HG02571 (cell line): ENCODE measurements at regions not wholly inside any gene's neighbourhood (a gene's known extent, or its start where the extent isn't known, plus 50 kb on each side); places are given as distances from the start of the nearest gene placed in this dataset.
"Not testable (repeated sequence)": the region's sequence is repeated elsewhere in the genome, so short reads cannot be mapped to it uniquely, and the experiment has no call there.

Experiments used
- ATAC-seq: cut with Tn5 transposase; IDR thresholded peaks from one replicate; pipeline ENCODE4 v1.9.1; 2021; ENCODE audit warnings: mild to moderate bottlenecking, moderate library complexity; ENCODE audit not compliant: unreplicated experiment

- ATAC-seq, result not testable (repeated sequence)
Measured at GRCh38 chr13:109264603-109265437, 521.6 kb downstream of the IRS2 start.

DNA sequence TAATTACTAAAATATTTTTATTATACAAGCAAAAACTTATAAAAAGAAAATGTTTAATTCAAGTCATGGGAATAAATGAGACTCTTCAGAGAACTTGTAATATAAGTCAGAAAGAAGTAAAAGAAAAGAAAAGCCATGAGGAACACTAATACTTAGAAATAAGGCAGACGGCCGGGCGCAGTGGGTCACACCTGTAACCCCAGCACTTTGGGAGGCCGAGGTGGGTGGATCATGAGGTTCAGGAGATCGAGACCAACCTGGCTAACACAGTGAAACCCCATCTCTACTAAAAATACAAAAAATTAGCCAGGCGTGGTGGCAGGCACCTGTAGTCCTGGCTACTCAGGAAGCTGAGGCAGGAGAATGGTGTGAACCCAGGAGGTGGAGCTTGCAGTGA lies 528.6 kb downstream of the IRS2 start:
- ATAC-seq, result not testable (repeated sequence)
